Loucy (cell line): ENCODE measurements at regions not wholly inside any gene's neighbourhood (a gene's known extent, or its start where the extent isn't known, plus 50 kb on each side); places are given as distances from the start of the nearest gene placed in this dataset.

Experiments
- H2AFZ ChIP-seq: fragments of 200-600 bp; sonication (generic); 2 replicates; pipeline ENCODE4 v1.6.0; 2016; ENCODE audit warnings: antibody characterized with exemption, mild to moderate bottlenecking, low read length, moderate library complexity
- H3F3A ChIP-seq: fragments of 200-600 bp; 2 replicates; pipeline ENCODE4 v1.6.0; 2016; ENCODE audit warnings: antibody characterized with exemption, low read depth, mild to moderate bottlenecking
- H3K27me3 ChIP-seq: fragments of 200-600 bp; sonication (generic); 2 replicates; pipeline ENCODE4 v1.6.1; 2014; ENCODE audit warnings: low read length, mild to moderate bottlenecking; ENCODE audit not compliant: insufficient read depth, poor library complexity, severe bottlenecking
- H3K36me3 ChIP-seq: fragments of 200-600 bp; sonication (generic); 2 replicates; pipeline ENCODE4 v1.6.1; 2016; ENCODE audit warnings: low read length; ENCODE audit not compliant: insufficient read depth
- H3K4me1 ChIP-seq: fragments of 200-600 bp; sonication (generic); 2 replicates; pipeline ENCODE4 v1.5.1; 2014; ENCODE audit warnings: low read length, mild to moderate bottlenecking; ENCODE audit not compliant: insufficient read depth, poor library complexity, severe bottlenecking
- H3K4me2 ChIP-seq: fragments of 200-600 bp; sonication (generic); 2 replicates; pipeline ENCODE4 v1.6.0; 2014; ENCODE audit warnings: antibody characterized with exemption, low read length, low read depth, mild to moderate bottlenecking; ENCODE audit not compliant: poor library complexity, severe bottlenecking
- H3K4me3 ChIP-seq: fragments of 200-600 bp; sonication (generic); 2 replicates; pipeline ENCODE4 v1.5.1; 2014; ENCODE audit warnings: low read length, mild to moderate bottlenecking, mixed read lengths; ENCODE audit not compliant: poor library complexity, severe bottlenecking
- H3K79me2 ChIP-seq: fragments of 200-600 bp; sonication (generic); 2 replicates; pipeline ENCODE4 v1.6.1; 2014; ENCODE audit warnings: low read length; ENCODE audit not compliant: insufficient read depth
- H3K9ac ChIP-seq: fragments of 200-600 bp; sonication (generic); 2 replicates; pipeline ENCODE4 v1.6.0; 2014; ENCODE audit warnings: mild to moderate bottlenecking, low read depth, low read length, moderate library complexity; ENCODE audit not compliant: poor library complexity, severe bottlenecking
- H3K9me2 ChIP-seq: fragments of 200-600 bp; sonication (generic); replicated peaks from 2 replicates; pipeline ENCODE4 v1.6.1; 2016; ENCODE audit warnings: low read depth, low read length, mixed read lengths
- H3K9me3 ChIP-seq: fragments of 200-600 bp; sonication (generic); 2 replicates; pipeline ENCODE4 v1.6.1; 2014; ENCODE audit warnings: mild to moderate bottlenecking, antibody characterized with exemption, low read length, low read depth; ENCODE audit not compliant: insufficient read depth
- H4K20me1 ChIP-seq: fragments of 200-600 bp; sonication (generic); 2 replicates; pipeline ENCODE4 v1.6.0; 2014; ENCODE audit warnings: antibody characterized with exemption, low read length, mild to moderate bottlenecking; ENCODE audit not compliant: insufficient read depth, poor library complexity, severe bottlenecking
- CTCF ChIP-seq: fragments of 200-600 bp; sonication (generic); conservative IDR thresholded peaks from 2 replicates; pipeline ENCODE4 v1.5.1; 2014; ENCODE audit warnings: mild to moderate bottlenecking, antibody characterized with exemption, low read length
- EZH2phosphoT487 ChIP-seq: fragments of 200-600 bp; IDR thresholded peaks from 2 replicates; pipeline ENCODE4 v1.6.1; 2018; ENCODE audit warnings: antibody characterized with exemption, mild to moderate bottlenecking, moderate library complexity, borderline replicate concordance

- Histone ChIP-seq H3K9ac (no peak overlapping the region), H3K4me2 (no peak overlapping the region), H3K9me3 (no peaks in the 10 kb centered on the region; the same call in 1 of the 2 replicates), H4K20me1 (no peaks in the 10 kb centered on the region), H2AFZ (no peak overlapping the region), H3K79me2 (no peaks in the 10 kb centered on the region), H3F3A (no peaks in the 10 kb centered on the region), H3K27me3 (no peaks in the 10 kb centered on the region), H3K4me1 (no peaks in the 10 kb centered on the region), H3K9me2 (no peaks in the 10 kb centered on the region), H3K36me3 (no peaks in the 10 kb centered on the region), H3K4me3 (no peak overlapping the region)
- TF ChIP-seq CTCF: no peak
- no peak for TF ChIP-seq EZH2phosphoT487
These were observed 123.1 kb downstream of the ZNF664 start for GRCh38 chr12:124096109-124096508.

GRCh38 chr12:124096869-124097434, 123.9 kb downstream of the ZNF664 start:
- Histone ChIP-seq H3K36me3 (no peaks in the 10 kb centered on the region), H3K27me3 (no peaks in the 10 kb centered on the region), H4K20me1 (no peaks in the 10 kb centered on the region), H3K79me2 (no peaks in the 10 kb centered on the region), H3K4me2 (no peak overlapping the region), H3F3A (no peaks in the 10 kb centered on the region), H3K9me3 (no peaks in the 10 kb centered on the region), H3K4me3 (no peak overlapping the region), H3K9ac (no peak overlapping the region), H3K9me2 (no peaks in the 10 kb centered on the region), H2AFZ (no peak overlapping the region), H3K4me1 (no peaks in the 10 kb centered on the region)
- TF ChIP-seq EZH2phosphoT487: no peak
- no peak for TF ChIP-seq CTCF

GRCh38 chr12:124097701-124098100, 124.7 kb downstream of the ZNF664 start:
- no peaks in the 10 kb centered on the region for H3K27me3 ChIP-seq

More at GRCh38 chr12:124097701-124098100, 124.7 kb downstream of the ZNF664 start:
- Histone ChIP-seq H3K4me2 (no peak overlapping the region), H3K79me2 (no peaks in the 10 kb centered on the region), H3F3A (no peaks in the 10 kb centered on the region), H3K4me3 (no peak overlapping the region), H3K9ac (no peak overlapping the region), H3K36me3 (no peaks in the 10 kb centered on the region), H2AFZ (no peak overlapping the region), H3K9me2 (no peaks in the 10 kb centered on the region), H4K20me1 (no peaks in the 10 kb centered on the region), H3K4me1 (no peaks in the 10 kb centered on the region), H3K9me3 (no peaks in the 10 kb centered on the region)
- no peak for TF ChIP-seq CTCF
- TF ChIP-seq EZH2phosphoT487: no peak
